Stimulated activated CD4-positive, alpha-beta T cell treated with anti-CD3 and anti-CD28 coated beads, Interleukin-1b, Interleukin-23, amount 100 ng/mL, for 4 hours (primary cell): ENCODE measurements at regions not wholly inside any gene's neighbourhood (a gene's known extent, or its start where the extent isn't known, plus 50 kb on each side); places are given as distances from the start of the nearest gene placed in this dataset.
A peak's percentile ranks its signal among the peaks of the same experiment; 100 is the strongest.
"Not testable (repeated sequence)": the region's sequence is repeated elsewhere in the genome, so short reads cannot be mapped to it uniquely, and the experiment has no call there.

Experiments used
- DNase-seq, 2 donors: peaks; one replicate each; pipeline ENCODE4 v3.0.0-alpha.2; 2020; ENCODE audit warnings: low read depth in 2 of 2

GRCh38 chr20:25813511-25813910 is 116.9 kb upstream of the ZNF337 start:
- DNase-seq: not testable (repeated sequence)

DNA sequence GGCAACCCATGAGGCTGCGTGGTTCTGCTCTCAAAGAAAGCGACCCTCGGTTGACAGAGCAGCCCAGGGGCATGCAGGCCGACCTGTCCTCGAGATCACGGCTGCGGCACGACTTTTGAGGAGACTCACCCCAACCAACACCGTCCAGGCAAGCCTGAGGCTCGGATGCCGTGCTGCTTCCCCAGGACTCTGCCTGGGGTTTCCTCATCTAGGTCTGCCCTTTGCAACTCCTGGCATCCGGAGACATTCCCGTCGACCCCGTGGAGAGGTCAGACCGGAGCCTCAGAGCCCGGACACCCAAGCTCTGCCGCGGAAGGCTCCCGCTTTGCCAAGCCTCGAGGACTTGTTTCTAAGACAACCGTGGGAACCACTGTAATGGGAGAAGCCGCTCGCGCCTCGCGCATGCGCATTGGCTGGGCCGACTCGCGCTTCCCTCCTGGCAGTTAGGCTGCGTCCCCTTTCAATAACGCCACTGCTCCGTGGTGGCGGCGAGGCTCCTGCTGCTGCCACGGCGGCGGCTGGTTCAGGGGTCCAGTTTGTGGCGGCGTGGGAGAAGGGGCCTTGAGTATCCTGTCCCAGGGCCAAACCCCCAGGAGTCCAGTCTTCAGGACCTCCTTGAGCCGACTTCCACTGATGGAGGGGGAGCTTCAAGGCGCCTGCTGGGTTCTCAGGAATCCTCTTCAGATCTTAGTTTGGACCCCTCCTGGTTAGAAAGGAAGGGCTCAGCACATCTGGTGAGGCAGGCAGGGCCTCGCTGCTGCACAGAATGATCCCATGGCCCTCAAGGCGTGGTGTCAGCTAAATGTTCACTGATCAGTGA is 101.7 kb upstream of the ZNF337 start:
- DNase-seq: not testable (repeated sequence)

DNA sequence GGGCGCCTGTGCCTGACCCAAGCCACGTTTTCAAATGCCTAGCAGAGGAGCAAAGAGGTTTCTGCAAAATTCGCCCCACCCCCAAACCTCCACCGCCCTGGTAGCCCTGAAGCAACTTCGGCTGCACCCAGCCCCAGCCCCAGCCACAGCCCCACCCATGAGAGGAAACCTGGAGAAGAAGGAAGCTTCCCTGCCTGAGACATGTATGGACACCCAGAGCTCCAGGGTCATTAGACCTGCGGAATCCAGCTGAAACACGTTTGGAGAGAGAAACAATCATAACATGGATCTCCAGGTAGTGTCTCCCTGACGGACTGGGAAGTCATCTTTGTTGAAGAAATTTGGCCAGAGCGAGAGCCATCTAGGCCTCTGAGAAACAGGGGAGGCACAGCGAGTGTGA is 100.4 kb upstream of the ZNF337 start:
- not testable (repeated sequence) for DNase-seq

GRCh38 chr20:25777241-25777640 is 80.6 kb upstream of the ZNF337 start:
- not testable (repeated sequence) for DNase-seq

- not testable (repeated sequence) for DNase-seq
Measured at GRCh38 chr20:25774711-25775110, 78.1 kb upstream of the ZNF337 start.

DNA sequence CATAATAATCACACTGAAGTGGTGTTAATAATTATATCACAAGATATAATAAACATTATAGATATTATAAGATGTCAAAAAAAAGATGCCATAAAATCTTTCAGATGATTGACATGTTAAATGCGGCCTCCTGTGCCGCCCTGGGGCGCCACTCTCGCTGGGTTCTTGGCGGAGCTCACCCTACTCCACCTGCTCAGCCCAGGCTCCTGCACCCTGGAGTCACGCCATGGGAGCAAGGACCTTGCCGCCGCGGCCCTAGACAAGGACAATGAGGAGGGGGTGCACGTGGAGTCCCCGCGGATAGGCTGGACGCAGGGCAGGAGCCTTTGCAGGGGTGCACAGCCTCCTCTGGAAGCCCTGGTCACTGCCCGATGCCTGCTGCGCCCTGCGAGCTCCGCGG is 77.5 kb upstream of the ZNF337 start:
- DNase-seq: not testable (repeated sequence)

- DNase-seq: not testable (repeated sequence)
Measured at GRCh38 chr20:25772437-25772836, 75.8 kb upstream of the ZNF337 start.

DNA sequence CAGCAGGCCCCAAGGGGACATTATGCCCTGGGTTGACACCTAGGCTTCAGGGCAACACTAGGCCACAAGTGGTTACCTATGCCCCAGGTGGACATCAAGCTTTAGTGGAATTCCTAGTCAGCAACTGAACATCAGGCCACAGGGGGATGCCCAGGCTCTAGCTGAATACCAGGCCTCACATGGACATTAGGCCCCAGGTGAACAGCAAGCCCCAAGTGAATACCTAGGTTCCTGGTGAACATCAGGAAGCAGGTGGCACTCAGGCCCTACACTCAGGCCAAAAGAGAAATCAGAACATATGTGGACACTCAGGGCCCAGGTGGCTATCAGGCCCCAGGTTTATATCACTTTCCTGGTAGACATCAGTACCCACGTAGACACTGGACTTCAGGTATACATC is 75.2 kb upstream of the ZNF337 start:
- DNase-seq: not testable (repeated sequence)

GRCh38 chr20:25761596-25761995 is 64.9 kb upstream of the ZNF337 start:
- DNase-seq: no peak

DNA sequence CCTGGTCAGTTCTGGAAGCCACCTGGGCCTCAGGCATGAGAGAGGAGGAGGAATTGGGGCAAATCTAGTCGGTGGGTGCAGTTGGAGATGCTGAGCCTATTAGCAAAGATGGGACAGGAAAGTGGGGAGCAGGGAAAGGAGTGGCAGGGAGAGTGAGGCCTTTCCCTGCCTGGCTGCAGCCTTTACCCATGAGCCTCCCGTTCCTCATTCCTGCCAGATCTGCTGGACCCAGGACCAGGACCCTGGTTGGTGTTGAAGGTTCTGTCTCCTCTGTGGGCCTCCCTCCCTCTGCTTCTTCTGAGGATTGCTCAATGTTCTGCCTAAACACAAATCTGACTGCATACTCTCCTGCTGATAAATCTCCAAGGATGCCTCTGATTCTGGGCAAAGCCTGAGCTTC is 64.4 kb upstream of the ZNF337 start:
- DNase-seq: not testable (repeated sequence)

DNA sequence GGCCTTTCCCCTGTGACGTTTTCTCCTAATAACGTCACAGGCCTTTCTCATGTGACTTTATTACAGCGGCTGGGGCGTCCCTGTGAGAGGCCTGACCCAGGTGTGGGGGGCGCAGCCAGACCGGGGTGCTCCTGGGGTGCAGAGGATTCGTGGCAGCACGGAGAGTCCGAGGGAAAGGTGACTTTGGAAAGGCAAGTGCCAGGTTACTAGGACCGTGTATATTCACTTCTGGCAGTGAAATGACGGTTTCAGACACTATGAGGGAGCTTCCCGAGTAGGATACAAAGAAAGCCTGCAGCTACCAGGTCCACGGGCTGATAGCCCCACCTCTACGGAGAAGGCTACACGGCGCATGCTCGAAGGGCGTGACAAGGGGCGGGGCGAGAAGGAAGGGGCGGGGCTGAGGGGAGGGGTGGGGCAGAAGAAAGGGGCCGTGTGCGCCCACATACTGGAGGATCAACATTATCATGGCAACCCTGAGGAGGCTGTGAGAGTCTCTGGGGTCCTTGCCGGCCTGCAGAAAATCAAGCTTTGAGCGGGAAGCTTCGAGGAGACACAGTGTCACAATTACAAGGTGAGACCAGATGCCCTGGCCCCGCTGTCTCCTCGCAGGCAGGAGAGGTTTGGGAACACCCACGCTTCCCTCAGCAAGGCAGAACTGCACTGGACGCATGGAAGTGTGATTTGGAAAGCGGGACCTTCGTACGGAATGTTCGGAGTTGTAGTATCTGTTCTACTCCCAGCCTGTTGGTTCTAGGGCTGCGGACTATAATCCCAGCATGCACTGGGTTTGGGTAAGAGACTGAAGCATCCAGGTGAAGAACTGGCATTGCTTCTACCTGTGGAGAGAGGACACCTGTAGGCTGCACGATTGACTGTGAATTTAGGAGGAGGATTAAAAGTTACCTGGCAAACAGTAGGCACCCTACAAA is 54.4 kb upstream of the ZNF337 start:
- peak; percentile 41 to 47 for DNase-seq

DNA sequence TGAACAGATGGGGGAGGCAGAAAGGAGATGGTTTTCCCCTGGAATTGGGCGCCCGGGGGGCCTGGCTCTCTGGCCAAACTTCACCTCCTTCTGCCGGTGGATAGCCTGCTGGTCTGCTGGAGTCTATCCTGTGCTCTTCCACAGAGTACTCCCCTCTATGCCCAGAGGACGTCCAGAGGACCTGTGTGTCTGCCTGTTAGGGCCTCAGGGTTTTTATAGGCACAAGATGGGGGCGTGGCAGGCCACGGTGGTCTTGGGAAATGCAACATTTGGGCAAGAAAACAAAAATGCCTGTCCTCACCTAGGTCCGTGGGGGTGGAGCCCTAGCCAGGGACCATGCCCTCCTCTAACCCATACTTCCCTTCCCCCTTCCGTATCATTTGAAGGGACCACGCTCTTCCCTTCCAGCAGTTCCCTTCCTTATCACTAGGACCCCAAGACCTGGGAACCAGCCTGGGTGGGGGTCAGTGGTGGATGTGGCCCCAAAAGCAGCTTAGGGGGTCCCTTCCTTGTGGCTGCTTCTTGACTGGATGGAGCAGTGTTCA is 53.6 kb upstream of the ZNF337 start:
- no peak for DNase-seq

GRCh38 chr20:25749649-25750048 is 53.0 kb upstream of the ZNF337 start:
- no peak for DNase-seq
